GM12865 (cell line): ENCODE measurements at regions not wholly inside any gene's neighbourhood (a gene's known extent, or its start where the extent isn't known, plus 50 kb on each side); places are given as distances from the start of the nearest gene placed in this dataset.

Source experiments
- DNase-seq: peaks from one replicate; pipeline ENCODE4 v3.0.0; 2010; ENCODE audit warnings: low read depth
- H3K4me3 ChIP-seq: 2 replicates; pipeline ENCODE4 v1.5.1; 2011; ENCODE audit warnings: mild to moderate bottlenecking, low read depth, low read length, control low read depth
- TF ChIP-seq, protein P1 (sequence below): IDR thresholded peaks from 2 replicates; pipeline ENCODE4 v1.5.1; 2011; ENCODE audit warnings: low read length, control low read depth, low read depth, inconsistent platforms; ENCODE audit not compliant: insufficient read depth; ENCODE audit errors: missing control alignments

DNA sequence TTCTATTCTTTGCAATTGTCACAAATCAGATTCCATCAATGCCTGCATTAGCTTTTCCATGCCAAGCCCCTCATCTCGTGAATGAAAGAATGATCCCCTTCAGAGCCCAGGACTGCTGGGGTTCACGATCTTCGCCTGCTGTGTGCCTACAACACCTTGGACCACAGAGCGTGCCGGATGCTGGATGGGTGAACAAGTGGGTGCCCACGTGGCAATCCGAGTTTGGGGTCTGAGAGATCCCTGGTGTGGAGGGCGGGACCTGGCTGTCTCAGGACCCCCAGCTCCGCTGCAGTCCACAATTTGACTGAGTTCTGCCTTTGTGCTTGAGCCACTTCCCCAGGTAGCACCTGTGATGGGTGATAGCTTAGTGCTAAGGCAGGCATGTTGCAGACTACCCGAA lies 317.0 kb downstream of the GALR1 start:
- no peak overlapping the region for H3K4me3 ChIP-seq
- TF ChIP-seq, protein P1, sequence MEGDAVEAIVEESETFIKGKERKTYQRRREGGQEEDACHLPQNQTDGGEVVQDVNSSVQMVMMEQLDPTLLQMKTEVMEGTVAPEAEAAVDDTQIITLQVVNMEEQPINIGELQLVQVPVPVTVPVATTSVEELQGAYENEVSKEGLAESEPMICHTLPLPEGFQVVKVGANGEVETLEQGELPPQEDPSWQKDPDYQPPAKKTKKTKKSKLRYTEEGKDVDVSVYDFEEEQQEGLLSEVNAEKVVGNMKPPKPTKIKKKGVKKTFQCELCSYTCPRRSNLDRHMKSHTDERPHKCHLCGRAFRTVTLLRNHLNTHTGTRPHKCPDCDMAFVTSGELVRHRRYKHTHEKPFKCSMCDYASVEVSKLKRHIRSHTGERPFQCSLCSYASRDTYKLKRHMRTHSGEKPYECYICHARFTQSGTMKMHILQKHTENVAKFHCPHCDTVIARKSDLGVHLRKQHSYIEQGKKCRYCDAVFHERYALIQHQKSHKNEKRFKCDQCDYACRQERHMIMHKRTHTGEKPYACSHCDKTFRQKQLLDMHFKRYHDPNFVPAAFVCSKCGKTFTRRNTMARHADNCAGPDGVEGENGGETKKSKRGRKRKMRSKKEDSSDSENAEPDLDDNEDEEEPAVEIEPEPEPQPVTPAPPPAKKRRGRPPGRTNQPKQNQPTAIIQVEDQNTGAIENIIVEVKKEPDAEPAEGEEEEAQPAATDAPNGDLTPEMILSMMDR, result no peak

DNA sequence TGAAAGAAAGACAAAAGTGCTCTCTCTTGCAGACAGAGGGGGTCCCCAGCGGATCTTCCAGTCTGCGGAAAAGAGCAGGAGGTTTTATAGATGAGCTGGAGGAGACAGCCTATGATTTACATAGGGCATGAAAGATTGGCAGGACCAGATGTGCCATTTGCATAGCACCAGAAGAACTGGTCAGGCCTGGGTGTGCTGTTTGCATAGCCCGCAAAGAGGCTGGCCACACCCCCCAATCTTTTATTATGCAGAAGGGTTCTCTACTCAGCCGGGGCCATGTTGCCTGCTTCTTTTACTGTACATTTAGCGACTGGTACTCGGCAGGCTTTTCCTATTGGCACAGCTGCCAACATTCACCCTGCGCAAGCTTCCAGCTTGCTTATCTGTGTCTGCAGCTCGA lies 317.6 kb downstream of the GALR1 start:
- no peak for DNase-seq
- TF ChIP-seq, protein P1, result no peak
- H3K4me3 ChIP-seq, result no peak overlapping the region

More for the DNA sequence above, 317.0 kb downstream of the GALR1 start:
- DNase-seq, result no peak

DNA sequence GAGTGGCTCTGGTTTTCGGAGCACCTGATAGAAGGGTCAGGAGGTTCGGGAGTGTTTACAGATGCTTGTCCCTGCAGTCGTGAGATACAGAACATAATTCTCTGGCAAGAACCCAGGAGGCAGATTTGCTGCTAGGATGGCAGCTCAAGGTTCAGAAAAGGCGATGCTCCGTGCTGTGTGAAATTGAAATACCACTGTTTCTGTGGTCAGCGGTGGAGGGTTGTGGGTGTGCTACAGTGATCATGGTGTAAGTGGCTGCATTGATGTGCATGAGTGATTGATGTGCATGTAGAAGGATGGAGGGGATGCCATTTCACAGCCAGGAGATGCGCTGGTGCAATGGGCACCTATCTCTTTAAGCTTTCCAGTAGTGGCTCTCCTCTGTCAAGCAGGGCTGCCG lies 322.1 kb downstream of the GALR1 start:
- TF ChIP-seq, protein P1, result no peak
- H3K4me3 ChIP-seq, result no peak overlapping the region
- DNase-seq, result peak; percentile 10

DNA sequence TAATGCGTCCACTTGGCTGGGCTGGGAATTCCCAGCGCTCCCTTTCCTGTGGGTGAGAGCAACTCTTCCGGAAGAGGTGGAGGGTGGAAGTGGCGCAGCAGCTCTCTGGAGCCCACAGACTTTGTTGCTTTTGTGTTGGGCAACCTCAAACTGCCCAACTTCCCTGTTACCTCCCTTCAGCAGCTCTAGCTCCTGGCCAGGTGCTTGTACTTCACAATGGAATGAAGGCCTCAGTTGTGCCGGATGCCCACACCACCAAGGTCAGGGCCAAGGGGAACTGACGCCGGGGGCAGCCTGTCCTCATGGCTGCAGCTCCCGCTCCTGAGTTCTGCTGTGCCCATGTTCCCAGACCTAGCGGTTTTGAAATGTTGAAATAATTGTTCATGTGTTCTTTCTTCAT lies 322.9 kb downstream of the GALR1 start:
- TF ChIP-seq, protein P1, result no peak
- DNase-seq, result no peak
- H3K4me3 ChIP-seq, result no peak overlapping the region

DNA sequence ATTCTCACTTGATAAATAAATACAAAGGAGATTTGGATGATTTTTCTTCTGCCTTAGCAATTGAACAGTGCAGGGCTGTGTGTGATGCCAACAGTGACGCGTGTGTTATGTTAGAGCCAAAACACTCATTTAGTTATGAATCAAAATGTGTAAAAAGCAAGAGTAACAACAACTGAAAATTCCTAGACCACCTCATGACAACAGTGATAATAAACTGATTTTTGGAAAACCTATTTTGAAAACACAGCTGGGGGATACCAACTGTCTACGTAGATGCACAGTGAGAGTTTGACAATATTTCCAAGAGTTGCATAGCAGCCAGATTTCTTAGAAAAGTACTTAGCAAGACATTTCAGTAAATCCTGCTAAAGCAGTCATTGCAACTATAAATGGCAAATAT lies 323.9 kb downstream of the GALR1 start:
- no peak for DNase-seq
- H3K4me3 ChIP-seq, result no peak overlapping the region
- TF ChIP-seq, protein P1, result no peak

DNA sequence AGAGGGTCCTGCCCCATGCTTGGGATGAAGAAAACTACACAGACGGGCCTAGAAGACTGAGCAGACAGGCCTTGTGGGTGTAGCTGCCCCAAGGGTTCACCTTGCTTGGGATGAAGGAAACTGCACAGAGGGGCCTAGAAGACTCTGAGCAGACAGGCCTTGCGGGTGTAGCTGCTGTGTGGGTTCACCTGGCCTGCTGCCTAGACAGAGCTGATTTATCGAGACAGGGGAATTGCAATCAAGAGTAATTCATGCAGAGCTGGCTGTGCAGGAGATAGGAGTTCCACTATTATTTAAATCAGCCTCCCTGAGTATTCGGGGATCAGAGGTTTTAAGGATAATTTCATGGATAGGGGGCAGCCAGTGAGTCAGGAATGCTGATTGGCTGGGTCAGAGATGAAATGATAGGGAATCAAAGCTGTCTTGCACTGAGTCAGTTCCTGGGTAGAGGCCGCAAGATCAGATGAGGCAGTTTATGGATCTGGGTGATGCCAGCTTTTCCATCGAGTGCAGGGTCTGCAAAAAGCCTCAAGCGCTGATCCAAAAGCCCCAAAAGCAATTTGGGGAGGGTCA lies 341.4 kb downstream of the GALR1 start:
- DNase-seq, result no peak
- no peak overlapping the region for H3K4me3 ChIP-seq
- TF ChIP-seq, protein P1, result no peak

DNA sequence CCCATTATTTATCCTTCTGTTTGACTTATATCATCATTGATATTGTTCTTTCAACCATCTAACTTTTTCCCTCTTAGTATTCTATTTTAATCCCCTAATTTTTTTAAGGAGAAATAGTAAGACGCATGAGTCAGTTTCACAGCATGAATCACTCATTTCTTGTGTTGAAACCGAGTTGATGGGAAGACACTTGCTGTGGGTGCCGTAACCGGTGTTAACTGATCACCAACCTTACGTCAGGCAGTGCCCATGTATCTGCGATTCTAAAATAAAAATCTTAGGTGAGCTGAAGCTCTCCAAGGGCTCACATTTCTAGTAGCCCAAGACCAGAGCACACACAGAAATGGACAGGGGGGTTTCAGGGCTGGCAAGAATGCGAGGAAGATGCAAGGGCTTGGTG lies 348.1 kb downstream of the GALR1 start:
- TF ChIP-seq, protein P1, result no peak

More for the DNA sequence above, 348.1 kb downstream of the GALR1 start:
- no peak overlapping the region for H3K4me3 ChIP-seq
- DNase-seq, result no peak
